ENCODE measurements at regions not wholly inside any gene's neighbourhood (a gene's known extent, or its start where the extent isn't known, plus 50 kb on each side); places are given as distances from the start of the nearest gene placed in this dataset.

GRCh38 chr14:80146941-80147340 lies 64.4 kb downstream of the DIO2 start:
- Mint-ChIP-seq H3K27ac (no peak overlapping the region), H3K4me1 (no peaks in the 10 kb centered on the region), H3K9me3 (peaks cover 0 to 28% (median 11%) of the 10 kb centered on the region in 6 donors), H3K4me3 (no peak overlapping the region), H3K36me3 (no peaks in the 10 kb centered on the region), H3K27me3 (ENCODE audit: low read depth in 3 of 3) (no peaks in the 10 kb centered on the region)
- DNase-seq: no peak

GRCh38 chr14:80136358-80136757 lies 74.9 kb downstream of the DIO2 start:
- Mint-ChIP-seq H3K9me3 (peaks cover 10 to 52% (median 27%) of the 10 kb centered on the region in 6 donors), H3K27ac (no peak overlapping the region), H3K4me1 (no peaks in the 10 kb centered on the region), H3K36me3 (no peaks in the 10 kb centered on the region), H3K27me3 (ENCODE audit: low read depth in 3 of 3) (no peaks in the 10 kb centered on the region), H3K4me3 (no peak overlapping the region)
- no peak for DNase-seq

GRCh38 chr14:80135305-80136088 lies 75.8 kb downstream of the DIO2 start:
- no peak overlapping the region for H3K27ac Mint-ChIP-seq
- no peak for DNase-seq
- H3K27me3 Mint-ChIP-seq (ENCODE audit: low read depth in 3 of 3): no peaks in the 10 kb centered on the region
- no peaks in the 10 kb centered on the region for H3K4me1 Mint-ChIP-seq
- no peaks in the 10 kb centered on the region for H3K36me3 Mint-ChIP-seq
- peaks cover 5 to 49% (median 28%) of the 10 kb centered on the region in 6 donors for H3K9me3 Mint-ChIP-seq
- H3K4me3 Mint-ChIP-seq: no peak overlapping the region

GRCh38 chr14:80134321-80134720 lies 77.0 kb downstream of the DIO2 start:
- H3K4me3 Mint-ChIP-seq: no peak overlapping the region
- H3K27ac Mint-ChIP-seq: no peak overlapping the region
- H3K27me3 Mint-ChIP-seq (ENCODE audit: low read depth in 3 of 3): no peaks in the 10 kb centered on the region
- no peaks in the 10 kb centered on the region for H3K4me1 Mint-ChIP-seq
- peaks cover 2 to 44% (median 27%) of the 10 kb centered on the region in 6 donors for H3K9me3 Mint-ChIP-seq
- DNase-seq: no peak
- no peaks in the 10 kb centered on the region for H3K36me3 Mint-ChIP-seq

GRCh38 chr14:80133457-80133856 lies 77.8 kb downstream of the DIO2 start:
- Mint-ChIP-seq H3K27me3 (ENCODE audit: low read depth in 3 of 3) (peaks cover 0 to 2% (median 0%) of the 10 kb centered on the region in 3 donors), H3K4me1 (no peaks in the 10 kb centered on the region), H3K4me3 (no peak overlapping the region)

GRCh38 chr14:80127466-80127865 lies 83.8 kb downstream of the DIO2 start:
- no peaks in the 10 kb centered on the region for H3K4me1 Mint-ChIP-seq
- no peaks in the 10 kb centered on the region for H3K36me3 Mint-ChIP-seq
- DNase-seq: no peak
- no peak overlapping the region for H3K27ac Mint-ChIP-seq
- H3K27me3 Mint-ChIP-seq (ENCODE audit: low read depth in 3 of 3): peaks cover 0 to 2% (median 0%) of the 10 kb centered on the region in 3 donors
- no peak overlapping the region for H3K4me3 Mint-ChIP-seq
- H3K9me3 Mint-ChIP-seq: peaks cover 9 to 48% (median 24%) of the 10 kb centered on the region in 6 donors

More at GRCh38 chr14:80133457-80133856, 77.8 kb downstream of the DIO2 start:
- peaks cover 2 to 44% (median 26%) of the 10 kb centered on the region in 6 donors for H3K9me3 Mint-ChIP-seq
- no peak for DNase-seq
- H3K27ac Mint-ChIP-seq: no peak overlapping the region
- H3K36me3 Mint-ChIP-seq: no peaks in the 10 kb centered on the region

- Mint-ChIP-seq H3K4me1 (no peaks in the 10 kb centered on the region), H3K27me3 (ENCODE audit: low read depth in 3 of 3) (peaks cover 0 to 2% (median 0%) of the 10 kb centered on the region in 3 donors), H3K4me3 (no peak overlapping the region), H3K27ac (no peak overlapping the region), H3K9me3 (peaks cover 15 to 55% (median 21%) of the 10 kb centered on the region in 6 donors), H3K36me3 (no peaks in the 10 kb centered on the region)
- DNase-seq: no peak
These were observed 86.5 kb downstream of the DIO2 start for GRCh38 chr14:80124794-80125193.

GRCh38 chr14:80117876-80118275 lies 93.4 kb downstream of the DIO2 start:
- Mint-ChIP-seq H3K27ac (no peak overlapping the region), H3K4me3 (no peak overlapping the region), H3K27me3 (ENCODE audit: low read depth in 3 of 3) (peaks cover 0 to 2% (median 0%) of the 10 kb centered on the region in 3 donors), H3K36me3 (no peaks in the 10 kb centered on the region), H3K9me3 (peaks cover 11 to 45% (median 15%) of the 10 kb centered on the region in 6 donors), H3K4me1 (no peaks in the 10 kb centered on the region)
- DNase-seq: no peak

GRCh38 chr14:80116157-80116556 lies 95.1 kb downstream of the DIO2 start:
- Mint-ChIP-seq H3K9me3 (peaks cover 3 to 36% (median 13%) of the 10 kb centered on the region in 6 donors), H3K4me1 (no peaks in the 10 kb centered on the region), H3K27ac (no peak overlapping the region), H3K4me3 (no peak overlapping the region), H3K36me3 (no peaks in the 10 kb centered on the region), H3K27me3 (ENCODE audit: low read depth in 3 of 3) (peaks cover 0 to 2% (median 0%) of the 10 kb centered on the region in 3 donors)
- DNase-seq: no peak

GRCh38 chr14:80110721-80111120 lies 100.6 kb downstream of the DIO2 start:
- Mint-ChIP-seq H3K27ac (no peak overlapping the region), H3K4me3 (no peak overlapping the region), H3K9me3 (peaks cover 0 to 33% (median 10%) of the 10 kb centered on the region in 6 donors), H3K36me3 (no peaks in the 10 kb centered on the region), H3K4me1 (no peaks in the 10 kb centered on the region), H3K27me3 (ENCODE audit: low read depth in 3 of 3) (peaks cover 0 to 2% (median 0%) of the 10 kb centered on the region in 3 donors)
- DNase-seq: no peak

- peaks cover 0 to 28% (median 9%) of the 10 kb centered on the region in 6 donors for H3K9me3 Mint-ChIP-seq
- H3K27ac Mint-ChIP-seq: no peak overlapping the region
- H3K4me1 Mint-ChIP-seq: no peaks in the 10 kb centered on the region
- no peak for DNase-seq
- no peaks in the 10 kb centered on the region for H3K36me3 Mint-ChIP-seq
- H3K4me3 Mint-ChIP-seq: no peak overlapping the region
- no peaks in the 10 kb centered on the region for H3K27me3 Mint-ChIP-seq (ENCODE audit: low read depth in 3 of 3)
These were observed 102.2 kb downstream of the DIO2 start for GRCh38 chr14:80109055-80109454.

GRCh38 chr14:80108430-80108829 lies 102.9 kb downstream of the DIO2 start:
- DNase-seq: no peak
- Mint-ChIP-seq H3K27me3 (ENCODE audit: low read depth in 3 of 3) (no peaks in the 10 kb centered on the region), H3K27ac (no peak overlapping the region), H3K4me3 (no peak overlapping the region), H3K4me1 (no peaks in the 10 kb centered on the region), H3K9me3 (peaks cover 0 to 28% (median 8%) of the 10 kb centered on the region in 6 donors), H3K36me3 (no peaks in the 10 kb centered on the region)

- Mint-ChIP-seq H3K36me3 (no peaks in the 10 kb centered on the region), H3K4me3 (no peak overlapping the region), H3K27ac (no peak overlapping the region), H3K27me3 (ENCODE audit: low read depth in 3 of 3) (peaks cover 0 to 3% (median 0%) of the 10 kb centered on the region in 3 donors), H3K4me1 (no peaks in the 10 kb centered on the region), H3K9me3 (peaks cover 0 to 21% (median 6%) of the 10 kb centered on the region in 6 donors)
- DNase-seq: no peak
These were observed 105.8 kb downstream of the DIO2 start for GRCh38 chr14:80105488-80105994.

- peaks cover 2 to 25% (median 10%) of the 10 kb centered on the region in 6 donors for H3K9me3 Mint-ChIP-seq
- peaks cover 0 to 3% (median 2%) of the 10 kb centered on the region in 3 donors for H3K27me3 Mint-ChIP-seq (ENCODE audit: low read depth in 3 of 3)
- H3K4me1 Mint-ChIP-seq: no peaks in the 10 kb centered on the region
- H3K36me3 Mint-ChIP-seq: no peaks in the 10 kb centered on the region
- no peak for DNase-seq
- no peak overlapping the region for H3K4me3 Mint-ChIP-seq
- no peak overlapping the region for H3K27ac Mint-ChIP-seq
These were observed 109.5 kb downstream of the DIO2 start for GRCh38 chr14:80101835-80102234.
